Endothelial cell of umbilical vein (primary cell): ENCODE measurements at regions not wholly inside any gene's neighbourhood (a gene's known extent, or its start where the extent isn't known, plus 50 kb on each side); places are given as distances from the start of the nearest gene placed in this dataset.
A peak's percentile ranks its signal among the peaks of the same experiment; 100 is the strongest.
"Not testable (repeated sequence)": the region's sequence is repeated elsewhere in the genome, so short reads cannot be mapped to it uniquely, and the experiment has no call there.

Experiments used
- BruUV-seq: library from RNA; stranded (reverse); fragments of 400-500 nt; replicated peaks from 2 replicates; lab custom pipeline; 2021; lab: Mats Ljungman, UMichigan
- CTCF ChIA-PET: fragments of 300-600, 350-600 bp; sonication (Branson Sonifier 250); formaldehyde crosslinking; loops from one replicate; lab custom pipeline; 2021; ENCODE audit warnings: antibody characterized with exemption, inconsistent platforms; lab: Charles Lee
- POLR2A ChIA-PET: fragments of 300-600, 350-600 bp; sonication (Branson Sonifier 250); formaldehyde crosslinking; loops from one replicate; lab custom pipeline; 2021; ENCODE audit warnings: antibody characterized with exemption, inconsistent platforms; lab: Charles Lee
- DNase-seq: peaks from one replicate; pipeline ENCODE4 v3.0.0-alpha.2; 2011; ENCODE audit warnings: low read depth, low spot score
- FAIRE-seq: peaks from 2 replicates; lab custom pipeline; 2011; peaks lifted over from hg19 to GRCh38; lab: Jason Lieb, UNC
- H2AFZ ChIP-seq: 2 replicates; pipeline ENCODE4 v1.6.0; 2012; ENCODE audit warnings: low read depth, low read length, control low read depth, inconsistent platforms
- H3K27ac ChIP-seq: 2 replicates; pipeline ENCODE4 v1.5.1; 2011; ENCODE audit warnings: low read depth, mild to moderate bottlenecking, control low read depth, low read length, moderate library complexity; ENCODE audit not compliant: insufficient read depth
- H3K27me3 ChIP-seq, 2 experiments: 2 replicates each; pipeline versions ENCODE4 v1.6.0 to v1.6.1; 2011; ENCODE audit warnings: low read length in 2 of 2, mixed read lengths in 1 of 2; ENCODE audit not compliant: control insufficient read depth in 2 of 2, insufficient read depth in 2 of 2
- H3K36me3 ChIP-seq, 2 experiments: 2 replicates in 1 of 2; 3 replicates in 1 of 2; pipeline ENCODE4 v1.5.1; 2011; ENCODE audit warnings: low read length in 2 of 2, mild to moderate bottlenecking in 1 of 2, moderate library complexity in 1 of 2; ENCODE audit not compliant: control insufficient read depth in 2 of 2, insufficient read depth in 2 of 2; ENCODE audit errors: extremely low read depth in 1 of 2
- H3K4me1 ChIP-seq: 3 replicates; pipeline ENCODE4 v1.5.1; 2011; ENCODE audit warnings: mild to moderate bottlenecking, low read length; ENCODE audit not compliant: control insufficient read depth, insufficient read depth; ENCODE audit errors: extremely low read depth
- H3K4me2 ChIP-seq: 2 replicates; pipeline ENCODE4 v1.6.1; 2011; ENCODE audit warnings: low read length, control low read depth, mixed read lengths; ENCODE audit not compliant: insufficient read depth
- H3K4me3 ChIP-seq, 3 experiments: fragments of 200-600 bp in 1 of 3; sonication (generic), shearing (Covaris generic) in 1 of 3; replicated peaks in 1 of 3; 2 replicates each; pipeline ENCODE4 v1.5.1; 2011 to 2016; ENCODE audit warnings: control low read depth in 3 of 3, low read length in 3 of 3, mild to moderate bottlenecking in 2 of 3, inconsistent platforms in 1 of 3, low read depth in 1 of 3, moderate library complexity in 1 of 3; ENCODE audit not compliant: insufficient read depth in 1 of 3
- H3K79me2 ChIP-seq: 2 replicates; pipeline ENCODE4 v1.6.0; 2012; ENCODE audit warnings: low read length, inconsistent platforms; ENCODE audit not compliant: control insufficient read depth, insufficient read depth
- H3K9ac ChIP-seq: replicated peaks from 2 replicates; pipeline ENCODE3; 2011; ENCODE audit warnings: low read length, control low read depth; ENCODE audit not compliant: insufficient read depth; ENCODE audit errors: extremely low read depth
- H3K9me1 ChIP-seq: replicated peaks from 3 replicates; pipeline ENCODE4 v1.6.0; 2011; ENCODE audit warnings: mild to moderate bottlenecking, low read length; ENCODE audit not compliant: control insufficient read depth, insufficient read depth; ENCODE audit errors: extremely low read depth
- H3K9me3 ChIP-seq: replicated peaks from 2 replicates; pipeline ENCODE4 v1.5.1; 2012; ENCODE audit warnings: low read length, inconsistent platforms; ENCODE audit not compliant: control insufficient read depth, insufficient read depth
- H4K20me1 ChIP-seq: replicated peaks from 2 replicates; pipeline ENCODE3; 2011; ENCODE audit warnings: mild to moderate bottlenecking, low read length; ENCODE audit not compliant: control insufficient read depth, insufficient read depth; ENCODE audit errors: extremely low read depth
- dilution Hi-C: fragments of 300-500 bp; cut with MboI; formaldehyde crosslinking; loops from one replicate; pipeline ENCODE4 v1.15.0; 2019; ENCODE audit warnings: low sequenced_read_pairs; ENCODE audit not compliant: extremely low pct_ligation_motif_present
- intact Hi-C: fragments of 100-400 bp; cut with micrococcal nuclease; formaldehyde crosslinking; loops from one replicate; pipeline ENCODE4 v1.10.0; 2022

- H3K27me3 ChIP-seq, H3K4me2 ChIP-seq, H2AFZ ChIP-seq, DNase-seq, dilution Hi-C loops, H3K4me1 ChIP-seq, H3K27ac ChIP-seq, H3K9ac ChIP-seq, H3K4me3 ChIP-seq, H3K9me3 ChIP-seq, H3K36me3 ChIP-seq, FAIRE-seq, H3K79me2 ChIP-seq, intact Hi-C loops, POLR2A ChIA-PET, H4K20me1 ChIP-seq, H3K9me1 ChIP-seq, BruUV-seq, CTCF ChIA-PET: not testable (repeated sequence)
Measured at GRCh38 chr1:121088568-121088967, 95.6 kb downstream of the FAM72B start.

GRCh38 chr1:121092329-121092968 is 91.7 kb downstream of the FAM72B start:
- peak; percentile 18 for DNase-seq
- H3K4me2 ChIP-seq, H3K27ac ChIP-seq, H2AFZ ChIP-seq, CTCF ChIA-PET, H3K36me3 ChIP-seq, H3K9ac ChIP-seq, POLR2A ChIA-PET, H3K4me3 ChIP-seq, H3K9me1 ChIP-seq, dilution Hi-C loops, H3K27me3 ChIP-seq, intact Hi-C loops, H3K9me3 ChIP-seq, FAIRE-seq, H3K4me1 ChIP-seq, H4K20me1 ChIP-seq, BruUV-seq, H3K79me2 ChIP-seq: not testable (repeated sequence)

GRCh38 chr1:121095014-121095413 is 89.1 kb downstream of the FAM72B start:
- H3K9me3 ChIP-seq, intact Hi-C loops, H4K20me1 ChIP-seq, H3K9me1 ChIP-seq, H3K4me3 ChIP-seq, CTCF ChIA-PET, H3K4me2 ChIP-seq, FAIRE-seq, POLR2A ChIA-PET, H2AFZ ChIP-seq, H3K27me3 ChIP-seq, H3K36me3 ChIP-seq, H3K4me1 ChIP-seq, H3K27ac ChIP-seq, H3K9ac ChIP-seq, BruUV-seq, dilution Hi-C loops, DNase-seq, H3K79me2 ChIP-seq: not testable (repeated sequence)
